ENCODE measurements at regions not wholly inside any gene's neighbourhood (a gene's known extent, or its start where the extent isn't known, plus 50 kb on each side); places are given as distances from the start of the nearest gene placed in this dataset.

GRCh38 chr5:105740242-105740641 is 1930.5 kb downstream of the EFNA5 start:
- Histone ChIP-seq H4K8ac (ENCODE audit: low read depth in 2 of 2, low read length in 2 of 2) (no peak overlapping the region), H3K4me3 (ENCODE audit: insufficient read depth, low read depth, low read length) (no peak overlapping the region), H2AK5ac (ENCODE audit: low read depth, low read length) (no peak overlapping the region), H3K14ac (replicated peaks; ENCODE audit: low read depth, low read length) (no peak overlapping the region; the same call in 1 of the 2 replicates), H3K27me3 (ENCODE audit: control insufficient read depth, insufficient read depth, low read length) (no peaks in the 10 kb centered on the region), H3K56ac (ENCODE audit: extremely low read depth, insufficient read depth, low read length) (no peak overlapping the region), H2BK20ac (ENCODE audit: low read depth, low read length) (no peak overlapping the region), H3K4ac (ENCODE audit: low read depth, low read length) (no peak overlapping the region), H3K4me2 (ENCODE audit: low read depth, low read length) (no peak overlapping the region), H3K4me1 (ENCODE audit: control insufficient read depth, insufficient read depth, low read length) (no peaks in the 10 kb centered on the region), H2AK9ac (replicated peaks; ENCODE audit: low read depth, low read length, poor library complexity) (no peak overlapping the region), H2BK120ac (ENCODE audit: low read depth, low read length) (no peak overlapping the region), H2AFZ (replicated peaks; ENCODE audit: low read length, poor library complexity) (no peak overlapping the region), H3K9me3 (ENCODE audit: control insufficient read depth, insufficient read depth, low read length) (peaks cover 1% of the 10 kb centered on the region; the same call in 1 of the 2 replicates), H3K18ac (ENCODE audit: low read depth, low read length) (no peak overlapping the region), H4K5ac (ENCODE audit: low read depth, low read length) (no peak overlapping the region), H3K79me1 (ENCODE audit: low read depth in 1 of 2, low read length in 2 of 2) (no peaks in the 10 kb centered on the region), H2BK5ac (ENCODE audit: low read depth, low read length, poor library complexity, severe bottlenecking) (no peak overlapping the region), H3K27ac (ENCODE audit: insufficient read depth, low read length) (no peak overlapping the region), H3K36me3 (ENCODE audit: control insufficient read depth, insufficient read depth, low read length) (no peaks in the 10 kb centered on the region), H4K91ac (ENCODE audit: insufficient read depth, low read depth, low read length) (no peak overlapping the region), H2BK15ac (ENCODE audit: low read depth, low read length) (no peak overlapping the region), H4K20me1 (ENCODE audit: insufficient read depth, low read length) (no peaks in the 10 kb centered on the region), H3K23ac (ENCODE audit: low read depth, low read length) (no peak overlapping the region), H3K9me1 (ENCODE audit: insufficient read depth, low read length) (no peaks in the 10 kb centered on the region; the same call in 1 of the 2 replicates), H3K9ac (ENCODE audit: low read depth, low read length) (no peak overlapping the region)
- DNase-seq (no peak), ATAC-seq (ENCODE audit: low read depth) (no peak)
- intact Hi-C loops (cut with micrococcal nuclease) (no loop called here), in situ Hi-C loops (cut with MboI; ENCODE audit: low sequenced_read_pairs) (no loop called here), dilution Hi-C loops (cut with HindIII; ENCODE audit: low sequenced_read_pairs, unreplicated experiment) (no loop called here)
- ChIA-PET POLR2A (ENCODE audit: unreplicated experiment) (no interaction called here), CTCF (no interaction called here)
- BruUV-seq (replicated peaks), result no TSS peak
- 67% methylated on average over 1 of the region's 3 CpGs; no CpG with 5 or more reads in 1 of the 2 experiments for WGBS, 2 experiments (ENCODE audit: extremely low coverage in 2 of 2, insufficient read length in 1 of 2)
- TF ChIP-seq CHD1 (IDR thresholded peaks at IDR 0.05; ENCODE audit: low read depth, low read length), result no peak
- no peak for TF ChIP-seq ELK1 (IDR thresholded peaks at IDR 0.05; ENCODE audit: borderline replicate concordance, low read depth, low read length)
- TF ChIP-seq RFX5 (IDR thresholded peaks at IDR 0.05; ENCODE audit: low read depth, low read length), result no peak
- TF ChIP-seq RCOR1 (IDR thresholded peaks at IDR 0.05; ENCODE audit: insufficient replicate concordance, low read length), result no peak
- no peak for TF ChIP-seq POLR2A (IDR thresholded peaks at IDR 0.05; ENCODE audit: low read depth, low read length)
- no peak for TF ChIP-seq SMC3 (IDR thresholded peaks at IDR 0.05; ENCODE audit: low read depth, low read length)
- no peak for TF ChIP-seq BHLHE40 (IDR thresholded peaks at IDR 0.05; ENCODE audit: low read depth, low read length)
- TF ChIP-seq NFE2L2 (IDR thresholded peaks at IDR 0.05; ENCODE audit: low read depth, low read length), result no peak
- no peak for TF ChIP-seq RAD21 (IDR thresholded peaks at IDR 0.05; ENCODE audit: low read length)
- TF ChIP-seq MXI1 (IDR thresholded peaks at IDR 0.05; ENCODE audit: borderline replicate concordance, low read depth, low read length), result no peak

All from IMR-90 (cell line).